GM18907 (cell line): ENCODE measurements at regions not wholly inside any gene's neighbourhood (a gene's known extent, or its start where the extent isn't known, plus 50 kb on each side); places are given as distances from the start of the nearest gene placed in this dataset.

Source experiments
- ATAC-seq: cut with Tn5 transposase; IDR thresholded peaks from one replicate; pipeline ENCODE4 v1.9.1; 2021; ENCODE audit warnings: mild to moderate bottlenecking, moderate library complexity; ENCODE audit not compliant: unreplicated experiment

DNA sequence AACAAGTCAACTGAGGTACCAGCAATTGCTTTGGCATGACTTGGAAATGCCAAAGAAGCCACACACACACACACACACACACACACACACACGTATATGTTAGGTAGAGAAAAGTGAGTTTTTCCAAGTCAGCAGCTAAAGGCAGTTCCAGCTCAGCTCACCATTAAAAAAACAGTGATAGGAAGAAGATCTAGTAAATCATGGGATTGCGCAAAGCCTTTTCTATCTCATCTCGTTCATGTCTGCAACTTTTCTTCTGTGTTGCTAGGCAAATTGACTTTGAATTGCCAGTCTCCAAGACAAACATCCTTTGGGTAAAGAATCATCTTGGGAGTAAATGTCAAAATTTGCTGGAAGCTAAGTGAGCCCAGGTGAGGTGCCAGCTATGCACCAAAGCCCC lies 500.1 kb downstream of the ENC1 start:
- ATAC-seq: no peak

DNA sequence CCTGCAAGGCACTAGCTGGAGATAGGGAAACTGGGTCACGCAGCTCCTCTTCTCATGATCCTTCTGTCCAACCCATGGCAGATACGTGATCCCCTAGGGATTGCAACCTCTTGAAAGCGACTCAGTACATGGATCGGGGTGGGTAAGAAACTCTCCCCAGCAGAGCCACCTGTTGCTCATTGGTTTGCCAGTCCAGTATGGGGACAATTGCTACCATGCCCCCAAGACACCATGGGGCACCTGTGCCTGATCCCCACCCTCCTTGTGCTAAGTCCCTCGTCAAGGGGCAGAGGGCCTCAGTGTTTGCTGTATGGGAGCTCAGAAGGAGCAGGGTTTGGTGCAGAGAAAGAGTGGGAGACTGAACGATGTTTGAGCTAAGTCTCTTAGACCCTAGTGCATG lies 500.9 kb downstream of the ENC1 start:
- ATAC-seq: no peak

DNA sequence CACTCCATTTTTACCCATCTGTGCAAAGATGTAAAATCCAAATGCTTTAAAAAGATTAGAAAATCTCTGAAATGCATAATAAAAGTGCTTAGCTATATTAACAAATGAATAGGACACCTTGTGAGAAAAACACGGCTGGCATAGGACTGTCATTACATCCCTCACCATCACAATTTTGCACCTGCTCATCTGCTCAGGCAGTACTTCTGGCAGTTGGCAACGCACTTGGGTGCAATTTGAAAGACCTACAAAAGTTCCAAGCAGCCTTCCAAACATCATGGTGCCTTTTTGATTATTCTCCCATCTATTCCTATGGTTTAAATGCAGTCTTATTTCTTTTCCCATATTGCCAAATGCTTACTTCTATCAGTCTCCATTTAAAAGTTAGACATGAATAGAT lies 501.8 kb downstream of the ENC1 start:
- ATAC-seq: no peak

DNA sequence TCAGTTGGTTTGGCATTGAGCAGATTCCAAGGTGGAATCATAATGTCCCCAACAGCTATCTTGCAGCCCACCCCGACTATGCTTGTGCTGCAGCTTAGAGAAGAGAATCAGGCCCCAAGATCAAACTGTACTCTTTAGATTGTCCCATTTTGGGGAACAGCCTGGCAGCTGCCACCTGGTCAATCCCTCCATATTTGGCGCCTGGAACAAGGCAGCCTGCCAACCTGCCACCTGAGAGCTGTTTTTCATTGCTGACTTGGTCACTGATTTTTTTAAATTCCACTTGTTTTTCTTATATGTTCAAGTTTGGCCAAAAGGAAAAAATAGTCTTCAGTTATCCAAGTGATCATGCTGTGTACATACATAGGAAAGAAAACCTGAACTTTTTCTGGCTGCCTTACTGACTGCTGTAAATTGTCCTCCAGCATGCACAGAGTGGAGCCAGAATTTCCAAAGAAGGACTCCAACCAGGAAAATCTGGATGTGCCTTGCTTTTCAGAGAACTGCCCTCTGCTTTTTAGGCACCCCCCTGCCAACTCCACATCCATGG lies 504.2 kb downstream of the ENC1 start:
- no peak for ATAC-seq

DNA sequence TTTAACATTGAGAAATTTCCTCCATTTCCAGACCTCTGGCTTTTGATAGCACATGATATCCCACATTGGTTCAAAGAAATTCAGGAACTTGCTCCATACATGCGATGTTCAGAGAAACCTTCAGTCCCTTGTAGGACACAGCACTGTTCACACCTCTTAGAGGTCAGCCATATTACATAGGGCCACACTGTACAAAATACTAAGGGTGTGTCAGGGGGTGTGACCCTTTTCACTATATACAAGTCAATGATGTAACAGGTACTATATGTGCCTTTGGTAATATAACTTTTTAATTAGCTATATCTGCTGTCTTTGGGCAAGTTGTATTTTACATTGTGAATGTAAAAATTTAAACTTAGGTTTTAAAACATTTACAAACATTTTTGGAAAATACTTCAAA lies 505.5 kb downstream of the ENC1 start:
- no peak for ATAC-seq

GRCh38 chr5:74132485-74132884 lies 506.5 kb downstream of the ARHGEF28 start:
- ATAC-seq: no peak

DNA sequence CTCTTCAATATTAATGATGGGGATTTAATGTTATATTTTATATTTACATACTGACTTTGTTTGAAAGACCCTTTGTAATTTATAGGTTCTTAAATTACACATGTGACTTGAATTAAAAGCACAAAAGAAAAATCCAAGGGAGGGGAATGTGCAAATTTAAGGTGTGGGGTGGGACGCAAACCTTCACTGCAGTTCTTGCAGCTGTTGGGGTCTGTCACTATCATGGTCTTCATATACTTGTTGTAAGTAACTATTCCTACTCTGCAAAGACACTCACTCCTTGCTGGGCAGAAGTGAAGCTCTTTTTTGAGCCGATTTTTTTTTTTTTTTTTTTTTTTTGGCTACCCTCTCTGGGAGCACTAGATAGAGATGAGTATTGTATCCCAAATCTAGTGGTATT lies 505.3 kb downstream of the ARHGEF28 start:
- ATAC-seq: no peak

DNA sequence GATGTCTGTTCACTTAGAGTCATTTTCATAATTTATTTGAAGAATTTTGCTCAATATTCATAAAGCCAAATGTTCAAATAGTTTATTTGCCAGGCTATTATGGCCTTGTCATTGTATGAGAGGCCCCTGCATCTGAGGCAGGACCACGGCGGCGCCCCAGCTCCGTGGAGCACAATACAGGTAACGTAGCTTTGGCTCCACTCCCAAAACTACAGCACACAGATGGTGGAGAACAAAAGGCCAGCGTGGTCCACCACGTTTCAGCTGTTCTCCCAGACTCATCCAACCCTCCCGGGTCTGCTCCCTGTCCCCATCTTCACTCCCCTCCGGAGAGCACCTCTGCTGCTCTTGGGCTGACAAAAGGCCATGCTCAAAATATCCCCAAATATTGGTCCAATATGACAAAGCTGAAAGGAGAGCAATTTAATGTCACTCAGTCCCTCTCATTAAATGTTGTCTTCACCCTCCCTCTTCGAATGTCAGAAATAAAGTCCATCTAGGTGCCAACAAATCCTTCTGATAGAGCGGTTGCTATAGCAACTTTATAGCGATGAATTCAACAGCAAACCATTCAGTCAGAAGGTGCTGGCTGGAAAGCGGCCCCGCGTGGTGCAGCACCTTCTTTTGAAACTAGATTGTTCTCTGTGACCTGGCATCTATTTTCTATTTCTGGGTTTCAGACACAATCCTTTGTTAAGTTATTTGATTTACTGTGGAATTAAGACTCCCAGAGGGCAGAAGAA lies 504.3 kb downstream of the ARHGEF28 start:
- ATAC-seq: no peak

- no peak for ATAC-seq
These were observed 501.7 kb downstream of the ARHGEF28 start for GRCh38 chr5:74127381-74128320.

GRCh38 chr5:74126294-74126693 lies 500.3 kb downstream of the ARHGEF28 start:
- no peak for ATAC-seq

- ATAC-seq: no peak
These were observed 498.8 kb downstream of the ARHGEF28 start for GRCh38 chr5:74124826-74125225.

DNA sequence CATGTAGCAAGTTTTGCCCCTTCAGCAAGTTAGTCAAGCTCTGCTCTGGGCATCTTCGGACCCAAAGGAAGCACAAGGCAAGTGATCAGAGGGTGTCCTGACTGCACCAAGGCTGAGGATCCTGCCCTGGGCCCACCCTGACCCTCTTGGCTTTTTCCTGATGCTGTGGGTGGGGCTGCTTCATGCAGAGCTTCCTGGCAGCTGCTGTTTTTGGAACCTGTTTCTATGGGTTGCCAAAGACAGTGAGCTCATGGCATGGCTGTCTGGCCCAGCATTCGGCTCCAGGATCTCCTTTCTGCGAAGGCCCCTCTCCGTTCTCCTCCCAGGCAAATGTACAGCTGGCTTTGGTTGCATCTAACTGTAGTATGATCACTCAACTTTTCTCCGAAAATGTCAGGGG lies 497.9 kb downstream of the ARHGEF28 start:
- no peak for ATAC-seq

- ATAC-seq: no peak
These were observed 497.1 kb downstream of the ARHGEF28 start for GRCh38 chr5:74122979-74123590.

DNA sequence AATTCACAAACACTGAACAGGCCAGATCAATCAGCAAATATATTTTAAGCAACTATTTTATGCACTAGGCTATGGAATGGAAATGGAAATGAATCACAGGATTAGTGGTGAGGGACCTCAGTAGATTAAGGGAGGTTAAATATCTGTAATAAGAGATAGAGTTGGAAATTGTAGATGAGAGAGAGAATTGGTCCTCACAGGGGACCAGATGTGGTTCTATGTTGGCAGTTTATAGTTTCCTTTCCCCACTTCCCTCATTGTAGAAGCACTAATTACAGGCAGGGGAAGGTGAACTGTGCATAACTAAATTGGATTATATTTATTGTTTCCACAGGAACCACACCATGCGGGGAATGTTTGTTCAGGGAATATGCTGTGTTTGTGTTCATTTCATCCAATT lies 496.2 kb downstream of the ARHGEF28 start:
- ATAC-seq: no peak

DNA sequence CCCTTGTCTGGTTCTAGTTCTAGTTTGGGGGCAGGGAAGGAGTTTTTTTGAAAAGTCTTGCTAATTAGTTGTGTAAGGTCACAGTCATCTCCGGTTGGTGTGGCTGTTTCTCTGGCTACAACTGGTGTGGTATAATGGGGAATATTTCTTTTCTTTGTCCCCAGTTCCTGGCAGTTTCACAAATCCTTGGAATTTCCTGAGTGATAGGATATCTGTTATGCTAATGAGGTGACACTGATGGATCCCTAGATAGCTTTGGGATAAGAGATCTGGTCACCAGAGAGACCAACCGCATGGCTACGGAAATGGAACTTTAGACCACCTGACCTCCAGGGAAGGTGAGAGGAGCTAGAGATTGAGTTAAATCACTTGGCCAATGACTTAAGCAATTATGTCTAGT lies 494.6 kb downstream of the ARHGEF28 start:
- no peak for ATAC-seq

GRCh38 chr5:74118071-74118470 lies 492.1 kb downstream of the ARHGEF28 start:
- no peak for ATAC-seq

- no peak for ATAC-seq
These were observed 491.0 kb downstream of the ARHGEF28 start for GRCh38 chr5:74116984-74117383.

DNA sequence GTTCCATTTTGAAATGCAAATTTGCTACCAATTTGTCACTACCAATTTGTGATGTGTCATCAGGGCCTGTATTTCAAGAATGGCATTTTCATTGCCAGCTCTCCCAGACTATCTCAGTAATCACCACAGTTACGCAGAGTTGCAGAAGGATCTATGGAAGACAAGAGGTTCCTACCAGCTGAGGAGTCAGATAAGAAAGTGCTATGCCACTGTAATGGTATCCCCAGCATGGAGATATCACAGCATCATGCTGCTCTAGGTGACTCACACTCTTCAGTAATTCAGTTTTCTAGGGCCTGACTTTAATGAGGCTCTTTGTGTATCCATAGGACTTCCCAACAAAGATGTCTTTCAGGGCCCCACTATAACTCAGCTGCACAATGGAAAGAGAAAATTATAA lies 490.3 kb downstream of the ARHGEF28 start:
- ATAC-seq: no peak

DNA sequence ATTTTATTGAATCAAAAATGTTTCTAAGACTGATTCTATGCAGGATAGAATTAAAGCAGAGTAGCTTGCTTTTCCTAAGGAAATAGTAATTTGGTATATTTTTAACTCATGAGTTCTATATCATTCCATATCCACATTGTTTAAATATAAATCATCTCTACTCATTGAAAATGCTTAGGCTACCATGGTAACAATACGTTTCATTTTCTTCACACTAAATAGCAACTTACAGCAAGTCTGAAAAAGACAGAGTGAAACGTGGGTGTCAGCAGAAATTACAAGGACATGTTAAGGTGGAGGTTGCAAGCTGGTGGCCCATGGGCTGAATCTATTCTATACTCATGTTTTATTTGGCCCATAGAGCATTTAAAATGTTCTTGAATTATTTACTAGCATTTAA lies 487.9 kb downstream of the ARHGEF28 start:
- ATAC-seq: no peak

- no peak for ATAC-seq
These were observed 487.2 kb downstream of the ARHGEF28 start for GRCh38 chr5:74113196-74113540.

GRCh38 chr5:74112372-74113195 lies 486.6 kb downstream of the ARHGEF28 start:
- ATAC-seq: no peak
